ENCODE measurements at regions not wholly inside any gene's neighbourhood (a gene's known extent, or its start where the extent isn't known, plus 50 kb on each side); places are given as distances from the start of the nearest gene placed in this dataset.

DNA sequence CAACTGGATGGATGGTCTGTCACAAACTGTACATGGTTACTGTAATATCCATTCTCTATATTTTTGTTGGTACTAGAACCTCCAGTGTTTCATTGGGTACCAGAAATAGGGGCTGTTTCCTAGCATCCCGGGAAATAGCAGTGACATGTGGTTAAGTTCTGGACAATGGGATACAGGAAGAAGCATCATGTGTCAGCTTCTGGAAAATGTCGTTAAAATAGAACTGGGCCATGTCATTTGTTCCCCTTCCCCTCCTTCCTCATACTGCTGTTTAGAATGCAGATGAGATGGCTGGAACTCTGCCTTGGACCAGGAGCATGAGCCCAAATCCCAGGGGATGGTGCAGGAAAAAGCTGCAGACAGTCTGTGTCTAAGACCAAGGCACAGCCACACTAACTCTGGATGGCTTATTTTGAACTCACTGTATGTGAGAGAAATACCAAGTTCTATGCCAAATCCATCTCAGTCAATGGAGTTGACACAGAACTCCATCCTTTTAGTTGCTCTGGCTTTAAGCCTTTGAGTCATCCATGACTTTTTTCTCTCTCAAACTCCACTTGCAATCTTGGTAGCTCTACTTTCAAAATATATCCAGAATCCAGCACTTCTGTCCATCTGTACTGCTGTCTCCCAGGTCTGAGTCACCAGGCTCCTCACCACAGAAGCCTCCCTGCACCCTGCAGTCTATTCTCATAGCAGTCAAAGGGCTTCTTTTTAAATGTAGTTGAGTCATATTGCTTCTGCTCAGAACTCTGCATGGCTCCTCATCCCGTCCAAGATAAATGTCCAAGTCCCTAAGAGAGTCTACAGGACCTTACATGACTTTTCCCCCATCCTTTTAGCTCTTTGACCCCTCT, 184.2 kb downstream of the NSG2 start:
- no peak for DNase-seq (ENCODE audit: low read depth in 2 of 3, low spot score in 2 of 3)

DNA sequence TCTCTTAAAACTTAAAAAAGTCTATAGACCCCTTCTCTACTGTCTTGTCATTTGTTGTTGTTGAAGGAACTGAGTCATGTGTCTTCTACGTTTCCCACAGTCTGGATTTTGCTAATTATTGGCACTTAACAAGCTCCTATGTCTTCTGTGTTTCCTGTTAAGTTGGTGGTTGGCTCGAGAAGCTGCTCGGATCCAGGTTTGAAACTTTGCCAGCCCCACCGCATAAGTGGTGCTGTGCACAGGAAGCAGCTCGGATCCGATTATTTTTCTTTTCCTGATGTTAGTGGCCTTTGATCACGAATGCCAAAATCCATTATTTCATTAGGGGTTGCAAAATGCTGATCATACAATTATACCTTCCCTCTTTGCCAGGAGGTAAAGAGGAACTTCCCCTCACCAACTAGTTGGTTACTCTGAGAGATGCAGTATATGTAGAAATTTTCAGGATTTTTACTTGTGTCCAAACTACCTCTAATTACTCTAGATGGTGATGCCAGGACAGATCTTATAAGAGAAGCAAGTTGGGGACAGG, 186.5 kb downstream of the NSG2 start:
- no peak for DNase-seq (ENCODE audit: low read depth in 2 of 3, low spot score in 2 of 3)

DNA sequence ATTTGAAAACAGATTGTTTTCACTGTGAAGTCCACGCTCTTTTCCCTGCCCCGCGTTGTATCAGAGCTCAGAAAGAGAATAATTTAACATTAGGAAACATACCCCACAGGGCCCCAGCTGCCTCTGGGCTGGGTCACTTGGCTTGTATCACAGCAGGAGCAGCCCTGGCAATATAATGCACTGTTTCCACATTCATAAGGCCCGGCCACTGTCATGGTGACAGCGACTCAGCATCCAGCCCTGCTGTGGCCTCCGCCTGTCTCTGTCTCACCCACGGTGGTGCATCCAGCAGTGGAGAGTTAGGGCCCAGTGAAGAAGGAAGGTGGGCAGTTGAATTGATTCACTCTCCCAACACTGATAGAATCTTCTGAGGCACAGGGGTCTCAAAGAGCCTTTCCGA, 188.9 kb downstream of the NSG2 start:
- no peak for DNase-seq (ENCODE audit: low read depth in 2 of 3, low spot score in 2 of 3)

DNA sequence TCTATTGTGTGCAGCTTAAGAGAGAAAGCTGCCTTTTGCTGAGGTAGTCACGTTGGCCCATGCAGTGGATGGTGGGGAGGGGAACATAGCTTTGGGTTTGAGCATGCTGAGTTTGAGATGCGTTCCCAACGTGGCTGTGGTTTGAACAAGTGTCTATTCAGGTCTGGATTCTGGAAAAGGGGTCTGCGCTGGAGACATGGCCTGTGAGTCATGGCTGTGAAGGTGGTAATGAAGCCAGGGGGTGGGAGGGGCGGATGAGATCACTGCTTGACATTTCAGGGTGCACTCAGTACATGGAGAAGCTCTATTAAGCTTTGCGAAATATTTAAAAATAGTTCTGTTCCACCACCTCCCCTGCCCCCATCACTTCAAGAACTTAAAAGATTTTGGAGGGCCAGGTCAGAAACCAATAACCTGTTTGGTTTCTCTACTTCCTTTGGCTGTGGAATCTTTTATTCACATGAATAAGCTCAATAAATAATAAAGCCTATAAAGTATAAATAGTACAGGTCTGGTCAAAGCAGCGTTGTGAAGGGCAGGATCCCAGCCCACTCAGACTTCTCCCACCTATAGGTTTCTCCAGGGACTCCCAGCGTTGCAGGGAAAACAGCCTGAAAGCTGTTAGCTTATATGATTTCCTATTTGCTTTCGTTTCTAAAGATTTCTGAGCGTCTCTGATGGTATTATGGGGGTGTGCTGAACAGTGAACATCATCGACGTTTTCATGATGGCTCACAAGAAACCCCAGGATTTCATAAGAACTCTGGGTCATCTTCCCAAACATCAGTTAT, 189.9 kb downstream of the NSG2 start:
- no peak for DNase-seq (ENCODE audit: low read depth in 2 of 3, low spot score in 2 of 3)

DNA sequence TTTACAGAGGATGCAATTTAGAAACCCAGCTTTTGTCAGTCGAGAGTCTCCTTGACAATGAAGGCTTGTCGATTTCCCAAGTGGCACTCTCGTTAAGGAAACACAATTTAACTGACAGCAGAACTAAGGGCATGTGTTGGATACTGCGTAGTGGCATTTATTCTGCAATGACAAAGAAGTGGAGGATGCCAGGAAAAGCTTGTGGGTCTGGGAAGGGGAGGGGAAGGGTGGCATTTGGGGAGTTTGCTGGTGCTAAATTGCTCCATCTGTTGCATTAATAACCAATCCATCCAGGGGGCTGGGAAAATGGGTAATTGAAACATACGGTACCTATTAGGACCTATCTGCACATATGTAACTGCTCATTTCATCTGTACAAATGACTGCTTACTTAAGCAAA, 190.6 kb downstream of the NSG2 start:
- DNase-seq (ENCODE audit: low read depth in 2 of 3, low spot score in 2 of 3): no peak

DNA sequence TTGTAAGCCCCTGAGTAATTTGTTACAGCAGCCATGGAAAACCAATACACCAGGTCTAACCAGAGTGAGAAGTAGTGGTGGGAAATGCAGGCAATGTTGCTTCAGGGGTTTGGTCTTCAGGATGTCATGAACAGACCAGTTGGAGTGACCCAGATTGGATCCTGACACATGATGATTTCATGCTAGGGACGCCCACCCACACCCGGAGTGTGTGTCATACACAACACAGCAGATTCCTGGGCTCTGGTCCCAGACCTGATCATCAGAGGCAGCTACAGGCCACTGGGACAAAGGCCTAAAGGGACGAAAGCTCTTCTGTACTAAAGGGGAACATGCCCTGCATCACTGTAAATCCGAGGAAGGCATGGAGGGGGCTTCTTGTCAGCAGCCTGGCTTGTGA, 194.2 kb downstream of the NSG2 start:
- no peak for DNase-seq (ENCODE audit: low read depth in 2 of 3, low spot score in 2 of 3)

DNA sequence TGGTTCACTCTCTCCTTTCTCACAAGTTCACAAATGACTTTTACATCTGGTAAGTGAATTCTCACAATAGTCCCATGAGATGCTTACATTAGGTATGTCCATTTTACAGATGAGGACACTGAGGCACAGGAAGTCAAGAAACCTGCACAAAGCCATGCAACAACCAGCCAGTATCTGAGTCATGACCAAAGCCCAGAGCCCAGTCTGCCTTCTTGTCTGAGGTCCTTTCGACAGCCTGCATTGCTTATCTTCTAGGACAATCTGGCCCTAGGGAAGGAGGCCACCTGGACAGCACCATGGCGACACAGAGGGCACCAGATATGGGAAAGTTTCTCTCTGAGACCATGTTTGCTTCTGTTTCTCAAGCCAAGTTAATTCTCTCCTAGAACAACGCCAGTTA, 197.1 kb downstream of the NSG2 start:
- DNase-seq (ENCODE audit: low read depth in 2 of 3, low spot score in 2 of 3): no peak

DNA sequence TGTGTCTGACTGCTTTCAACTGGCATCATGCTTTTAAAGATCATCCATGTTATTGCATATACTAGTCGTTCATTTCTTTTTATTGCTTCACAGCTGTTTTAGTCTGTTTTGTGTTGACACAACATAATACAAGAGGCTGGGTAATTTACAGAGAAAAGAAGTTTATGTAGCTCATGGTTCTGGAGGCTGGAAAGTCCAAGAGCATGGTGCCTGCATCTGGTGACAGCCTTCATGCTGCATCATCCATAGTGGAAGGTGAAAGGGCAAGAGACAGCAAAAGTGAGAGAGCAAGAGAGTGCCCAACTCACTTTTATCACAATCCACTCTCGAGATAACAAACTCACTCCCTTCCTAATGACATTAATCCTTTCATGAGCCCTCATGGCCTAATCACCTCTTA, 198.4 kb downstream of the NSG2 start:
- DNase-seq (ENCODE audit: low read depth in 2 of 3, low spot score in 2 of 3): no peak

DNA sequence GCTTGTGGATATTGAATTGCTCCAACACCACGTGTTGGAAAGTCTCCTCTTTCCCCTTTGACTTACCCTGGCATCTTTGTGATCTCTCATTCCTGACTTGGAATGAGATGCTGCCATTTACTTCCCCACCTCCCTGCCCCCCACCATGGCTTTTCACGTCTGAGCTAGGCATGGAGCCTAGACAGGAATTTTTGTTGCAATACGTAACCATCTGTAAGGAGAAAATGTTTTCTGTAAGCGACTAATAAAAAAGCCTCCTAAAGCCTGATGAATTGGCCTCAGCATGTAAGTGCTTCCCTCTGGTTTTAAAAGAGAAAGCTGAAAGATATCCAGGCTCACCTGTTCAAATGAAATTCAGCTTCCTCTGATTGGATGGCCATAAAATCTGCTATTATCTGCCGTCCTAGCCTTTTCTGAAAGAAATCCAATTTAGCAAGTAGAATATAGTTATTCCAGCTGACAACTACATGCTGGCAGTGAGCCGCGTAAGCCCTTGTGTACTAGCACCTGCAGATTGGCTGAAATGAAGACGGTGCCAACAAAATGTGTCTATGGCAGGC, 200.1 kb downstream of the NSG2 start:
- DNase-seq (ENCODE audit: low read depth in 2 of 3, low spot score in 2 of 3): no peak

DNA sequence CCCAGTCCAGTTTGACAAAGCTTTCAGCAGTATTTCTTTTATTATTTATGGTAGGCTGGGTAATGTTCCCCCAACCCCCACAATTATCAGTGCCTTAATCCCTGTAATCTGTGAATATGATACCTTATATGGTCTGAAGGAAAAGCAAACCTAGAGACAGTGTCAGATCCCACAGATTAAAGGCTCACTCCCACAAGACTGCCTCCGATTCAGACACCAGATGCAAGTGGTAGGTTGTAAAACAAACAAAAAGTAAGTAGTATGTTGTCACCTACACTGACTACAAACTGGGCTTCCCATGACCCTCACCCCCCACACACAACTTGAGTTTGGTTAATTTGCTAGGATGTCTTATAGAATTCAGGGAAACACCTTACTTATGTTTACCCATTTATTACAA, 201.2 kb downstream of the NSG2 start:
- DNase-seq (ENCODE audit: low read depth in 2 of 3, low spot score in 2 of 3): no peak

DNA sequence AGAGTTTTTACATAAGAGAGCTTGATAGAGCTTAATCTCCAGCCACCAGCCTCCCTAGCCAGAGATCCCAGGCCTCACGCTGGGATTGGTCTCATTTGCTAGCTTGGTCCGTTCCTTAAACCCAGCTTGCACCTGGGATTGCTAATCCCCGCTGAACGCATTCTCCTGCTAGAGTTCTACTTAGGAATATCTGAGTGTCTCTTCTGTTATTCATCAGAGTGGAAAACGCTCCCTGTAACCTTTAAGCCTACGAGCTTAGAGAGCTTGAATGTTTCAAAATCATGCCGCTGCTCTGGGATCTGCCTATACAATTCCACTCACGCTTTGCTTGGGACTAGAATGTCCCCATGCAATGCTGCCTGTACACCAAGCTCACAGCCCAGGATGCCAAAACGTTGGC, 201.8 kb downstream of the NSG2 start:
- no peak for DNase-seq (ENCODE audit: low read depth in 2 of 3, low spot score in 2 of 3)

DNA sequence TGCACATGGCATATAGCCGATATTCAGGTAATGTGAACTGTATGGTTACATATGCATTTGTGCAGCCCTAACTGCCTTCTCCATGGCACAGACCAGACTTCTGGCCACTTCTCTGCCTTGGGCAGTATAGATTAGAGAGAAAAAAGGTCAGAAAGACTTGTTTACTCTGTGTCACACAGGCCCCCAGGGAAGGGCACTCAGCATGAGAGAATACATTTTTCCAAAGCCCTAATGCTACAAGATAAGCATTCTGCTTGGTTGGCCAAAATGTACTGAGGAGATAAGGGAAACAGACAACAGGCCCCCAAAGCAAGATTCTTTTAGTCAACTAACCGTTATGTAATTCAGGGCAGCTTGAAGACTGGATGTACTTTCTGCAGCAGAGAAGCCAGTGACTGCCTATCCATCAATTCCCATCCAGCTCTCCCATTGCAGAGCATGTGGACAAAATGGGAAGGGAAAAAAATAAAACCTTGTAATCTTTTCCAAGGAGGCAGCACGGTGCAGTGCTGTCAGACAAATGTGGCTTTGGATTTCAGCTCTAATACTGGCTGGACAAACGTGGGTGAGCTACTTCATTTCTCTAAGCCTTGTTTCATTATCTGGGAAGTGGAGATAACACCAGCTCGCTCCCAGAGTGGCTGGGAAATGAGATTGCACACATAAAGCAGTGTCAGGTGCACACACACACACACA, 205.9 kb downstream of the NSG2 start:
- no peak for DNase-seq (ENCODE audit: low read depth in 2 of 3, low spot score in 2 of 3)

DNA sequence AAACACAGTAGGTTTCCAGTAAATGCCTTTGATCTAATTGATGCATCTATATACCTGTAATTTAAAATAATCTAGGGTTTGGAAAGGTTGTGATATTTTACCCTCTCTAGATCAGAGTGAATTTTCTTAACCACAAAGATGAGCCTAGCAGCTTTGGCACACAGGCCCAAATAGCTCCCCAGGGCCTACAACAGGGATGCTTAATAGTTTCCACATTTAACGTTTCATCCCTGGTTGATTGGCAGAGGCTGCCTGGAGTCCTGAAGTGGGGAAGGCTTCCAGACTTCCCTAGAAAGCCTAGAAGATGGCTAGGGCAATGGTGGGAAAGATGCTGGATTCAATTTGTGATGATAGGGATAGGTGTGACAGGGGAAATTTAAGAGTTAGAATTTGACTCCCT, 206.6 kb downstream of the NSG2 start:
- DNase-seq (ENCODE audit: low read depth in 2 of 3, low spot score in 2 of 3): no peak

DNA sequence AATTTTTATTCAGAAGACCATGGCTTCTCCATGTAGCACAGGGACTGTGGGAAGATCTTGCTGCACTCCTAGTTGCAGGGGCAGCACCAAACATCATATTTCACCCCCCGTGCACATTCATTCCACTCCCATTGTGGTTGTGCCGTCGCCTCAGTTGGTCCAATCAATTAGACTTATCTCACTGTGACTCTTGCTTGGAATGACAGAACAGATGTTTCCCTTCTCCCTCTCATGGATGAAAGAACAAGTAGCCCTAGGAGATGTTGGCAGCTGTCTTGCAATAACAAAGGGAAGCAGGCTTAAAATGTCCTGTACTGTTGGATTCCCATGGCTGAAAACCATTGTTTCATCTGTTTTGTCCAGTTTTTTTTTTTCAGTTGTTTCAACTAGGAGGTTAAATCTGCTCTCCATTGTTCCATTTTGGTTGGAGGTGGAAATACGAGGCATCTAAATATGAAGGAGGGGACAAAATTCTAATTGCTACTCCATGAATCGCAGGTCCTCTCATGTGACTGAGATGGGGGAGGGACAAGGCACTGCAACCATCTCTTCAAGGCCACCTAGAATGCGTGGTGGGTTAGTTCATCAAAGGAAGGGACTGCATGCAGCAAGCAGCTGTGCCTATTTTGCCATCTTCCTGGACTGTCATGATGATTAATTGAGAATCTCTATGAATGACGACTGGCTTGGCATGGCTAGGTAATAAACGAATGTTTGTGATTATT, 214.4 kb downstream of the NSG2 start:
- no peak for DNase-seq (ENCODE audit: low read depth in 2 of 3, low spot score in 2 of 3)

DNA sequence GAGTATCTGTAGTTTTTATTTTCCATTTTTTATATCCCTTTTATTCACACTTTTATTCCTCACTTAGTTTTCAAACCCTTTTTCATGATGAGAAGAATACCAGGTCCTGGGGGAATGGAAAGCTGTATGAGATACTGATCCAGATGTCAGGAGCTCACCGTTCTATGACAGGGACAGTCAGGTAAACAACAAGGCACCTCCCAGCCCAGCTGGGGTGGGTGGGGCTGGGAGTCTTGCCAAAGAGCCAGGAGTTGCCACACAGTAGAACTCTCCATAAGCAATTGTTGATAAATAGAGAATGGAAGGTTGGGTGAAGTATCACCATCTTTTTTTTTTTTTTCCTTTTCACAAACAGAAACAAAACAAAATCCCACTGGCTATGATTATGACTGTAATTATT, 225.8 kb downstream of the NSG2 start:
- DNase-seq (ENCODE audit: low read depth in 2 of 3, low spot score in 2 of 3): no peak

DNA sequence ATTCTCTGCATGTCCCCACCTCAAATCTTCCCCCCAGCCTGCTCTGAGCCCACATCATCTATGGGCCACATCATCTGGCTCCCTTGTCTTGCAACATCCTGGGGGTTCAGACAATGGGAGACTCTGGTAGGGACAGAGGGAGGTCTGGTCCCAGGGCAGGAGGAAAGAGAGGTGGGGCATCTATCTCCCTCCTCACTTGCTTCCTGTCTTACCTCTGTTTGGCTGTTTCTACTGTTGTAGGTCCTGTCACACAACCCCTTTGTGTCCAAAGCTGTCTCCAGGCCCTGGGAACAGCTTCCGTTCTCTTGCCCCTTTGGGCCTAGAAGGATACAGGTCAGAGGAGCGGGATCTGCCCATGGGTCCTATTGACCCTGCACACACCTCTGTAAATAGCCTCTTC, 227.2 kb downstream of the NSG2 start:
- no peak for DNase-seq (ENCODE audit: low read depth in 2 of 3, low spot score in 2 of 3)

DNA sequence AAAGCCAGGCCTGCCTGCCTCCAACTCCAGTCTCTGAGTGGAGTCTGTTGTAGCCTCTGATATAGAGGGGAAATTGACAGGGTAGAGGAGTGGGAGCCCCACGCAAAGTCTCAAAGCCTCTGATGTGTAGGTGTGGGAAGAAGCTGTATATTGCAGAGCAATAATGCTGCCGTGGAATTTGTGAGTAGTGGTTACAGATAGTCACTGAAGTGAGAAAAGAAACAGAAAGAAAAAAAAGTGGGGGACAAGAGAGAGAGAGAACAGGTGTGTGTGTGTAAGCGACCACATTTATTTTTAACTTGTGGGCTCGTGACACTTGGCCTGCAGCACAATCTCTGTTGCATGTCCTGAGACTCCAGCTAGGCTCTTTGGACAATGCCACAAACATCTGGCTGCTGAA, 227.8 kb downstream of the NSG2 start:
- DNase-seq (ENCODE audit: low read depth in 2 of 3, low spot score in 2 of 3): no peak

DNA sequence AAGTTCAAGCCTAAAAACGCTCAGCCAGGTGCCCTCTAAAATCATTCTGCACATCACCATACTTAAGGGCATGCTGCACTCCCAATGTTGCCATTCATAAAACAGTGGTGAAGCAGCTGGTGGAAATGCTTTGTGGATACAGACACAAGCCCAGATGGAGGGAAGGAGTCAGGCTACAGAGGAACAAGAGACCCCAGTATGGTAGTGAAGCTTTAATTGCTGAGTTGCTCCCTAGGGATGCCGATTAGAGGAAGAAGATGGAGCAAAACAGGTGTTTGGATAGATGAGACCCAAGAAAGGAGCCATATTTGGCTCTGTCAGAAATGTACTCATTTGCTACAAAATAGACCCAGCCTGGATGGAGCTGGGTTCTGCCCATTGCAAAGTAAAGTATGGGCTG, 230.5 kb downstream of the NSG2 start:
- no peak for DNase-seq (ENCODE audit: low read depth in 2 of 3, low spot score in 2 of 3)

DNA sequence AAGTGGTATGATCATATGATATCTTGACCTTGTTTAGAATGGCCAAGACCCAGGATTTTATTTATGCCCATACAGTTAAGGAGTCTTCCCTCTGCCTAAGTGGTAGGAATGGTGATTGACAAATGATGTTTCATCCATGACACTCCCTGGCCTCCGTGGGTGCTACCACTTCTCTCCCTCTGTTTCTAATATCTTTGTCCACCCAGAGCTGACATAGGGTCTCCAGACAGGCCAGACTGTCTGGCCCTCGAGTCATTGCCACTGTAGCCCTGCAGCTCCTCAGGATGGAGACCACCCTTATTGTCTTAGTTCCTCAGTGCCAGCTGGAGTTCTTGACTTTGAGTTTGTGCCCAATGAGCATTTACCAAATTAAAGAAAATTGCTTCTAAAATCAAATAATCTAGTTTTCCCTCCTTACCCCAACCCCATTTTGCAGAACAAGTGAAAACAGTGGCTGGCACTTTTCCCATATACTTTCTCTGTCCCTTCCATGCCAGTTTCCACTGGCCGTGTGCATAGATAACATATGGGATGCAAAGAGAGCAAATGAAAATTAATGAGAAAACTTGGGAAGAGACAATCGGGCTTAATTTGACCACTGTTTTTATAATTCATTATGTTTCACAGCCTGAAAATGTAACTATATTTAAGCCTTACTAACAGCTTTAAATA, 235.7 kb downstream of the NSG2 start:
- DNase-seq (ENCODE audit: low read depth in 2 of 3, low spot score in 2 of 3): no peak

DNA sequence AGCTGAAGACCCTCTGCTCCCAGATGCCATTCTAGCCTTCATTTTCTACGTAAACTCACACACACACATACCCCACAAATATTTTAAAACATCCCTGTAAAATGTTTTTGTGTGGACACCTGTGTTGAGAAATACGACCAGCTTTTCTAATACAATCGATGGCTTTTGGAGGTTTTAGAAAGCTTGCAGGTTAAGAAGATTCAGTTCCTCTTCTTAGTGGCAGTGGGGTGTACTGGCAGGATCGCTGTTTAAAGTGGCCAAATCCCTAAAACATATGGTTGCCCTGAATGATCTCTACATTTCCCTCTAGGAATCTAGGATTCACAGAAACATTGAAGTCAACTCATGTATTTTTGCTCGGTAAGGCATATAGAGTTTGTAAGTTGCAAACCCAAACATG, 236.3 kb downstream of the NSG2 start:
- no peak for DNase-seq (ENCODE audit: low read depth in 2 of 3, low spot score in 2 of 3)

All from activated CD8-positive, alpha-beta memory T cell treated with anti-CD3 and anti-CD28 coated beads for 48 hours (primary cell).